Loucy (cell line): ENCODE measurements at regions not wholly inside any gene's neighbourhood (a gene's known extent, or its start where the extent isn't known, plus 50 kb on each side); places are given as distances from the start of the nearest gene placed in this dataset.

Experiments
- H2AFZ ChIP-seq: fragments of 200-600 bp; sonication (generic); 2 replicates; pipeline ENCODE4 v1.6.0; 2016; ENCODE audit warnings: antibody characterized with exemption, mild to moderate bottlenecking, low read length, moderate library complexity
- H3F3A ChIP-seq: fragments of 200-600 bp; 2 replicates; pipeline ENCODE4 v1.6.0; 2016; ENCODE audit warnings: antibody characterized with exemption, low read depth, mild to moderate bottlenecking
- H3K27me3 ChIP-seq: fragments of 200-600 bp; sonication (generic); 2 replicates; pipeline ENCODE4 v1.6.1; 2014; ENCODE audit warnings: low read length, mild to moderate bottlenecking; ENCODE audit not compliant: insufficient read depth, poor library complexity, severe bottlenecking
- H3K36me3 ChIP-seq: fragments of 200-600 bp; sonication (generic); 2 replicates; pipeline ENCODE4 v1.6.1; 2016; ENCODE audit warnings: low read length; ENCODE audit not compliant: insufficient read depth
- H3K4me1 ChIP-seq: fragments of 200-600 bp; sonication (generic); 2 replicates; pipeline ENCODE4 v1.5.1; 2014; ENCODE audit warnings: low read length, mild to moderate bottlenecking; ENCODE audit not compliant: insufficient read depth, poor library complexity, severe bottlenecking
- H3K4me2 ChIP-seq: fragments of 200-600 bp; sonication (generic); 2 replicates; pipeline ENCODE4 v1.6.0; 2014; ENCODE audit warnings: antibody characterized with exemption, low read length, low read depth, mild to moderate bottlenecking; ENCODE audit not compliant: poor library complexity, severe bottlenecking
- H3K4me3 ChIP-seq: fragments of 200-600 bp; sonication (generic); 2 replicates; pipeline ENCODE4 v1.5.1; 2014; ENCODE audit warnings: low read length, mild to moderate bottlenecking, mixed read lengths; ENCODE audit not compliant: poor library complexity, severe bottlenecking
- H3K79me2 ChIP-seq: fragments of 200-600 bp; sonication (generic); 2 replicates; pipeline ENCODE4 v1.6.1; 2014; ENCODE audit warnings: low read length; ENCODE audit not compliant: insufficient read depth
- H3K9ac ChIP-seq: fragments of 200-600 bp; sonication (generic); 2 replicates; pipeline ENCODE4 v1.6.0; 2014; ENCODE audit warnings: mild to moderate bottlenecking, low read depth, low read length, moderate library complexity; ENCODE audit not compliant: poor library complexity, severe bottlenecking
- H3K9me2 ChIP-seq: fragments of 200-600 bp; sonication (generic); replicated peaks from 2 replicates; pipeline ENCODE4 v1.6.1; 2016; ENCODE audit warnings: low read depth, low read length, mixed read lengths
- H3K9me3 ChIP-seq: fragments of 200-600 bp; sonication (generic); 2 replicates; pipeline ENCODE4 v1.6.1; 2014; ENCODE audit warnings: mild to moderate bottlenecking, antibody characterized with exemption, low read length, low read depth; ENCODE audit not compliant: insufficient read depth
- H4K20me1 ChIP-seq: fragments of 200-600 bp; sonication (generic); 2 replicates; pipeline ENCODE4 v1.6.0; 2014; ENCODE audit warnings: antibody characterized with exemption, low read length, mild to moderate bottlenecking; ENCODE audit not compliant: insufficient read depth, poor library complexity, severe bottlenecking
- EZH2phosphoT487 ChIP-seq: fragments of 200-600 bp; IDR thresholded peaks from 2 replicates; pipeline ENCODE4 v1.6.1; 2018; ENCODE audit warnings: antibody characterized with exemption, mild to moderate bottlenecking, moderate library complexity, borderline replicate concordance
- TF ChIP-seq, protein P1 (sequence below): fragments of 200-600 bp; sonication (generic); conservative IDR thresholded peaks from 2 replicates; pipeline ENCODE4 v1.5.1; 2014; ENCODE audit warnings: mild to moderate bottlenecking, antibody characterized with exemption, low read length

DNA sequence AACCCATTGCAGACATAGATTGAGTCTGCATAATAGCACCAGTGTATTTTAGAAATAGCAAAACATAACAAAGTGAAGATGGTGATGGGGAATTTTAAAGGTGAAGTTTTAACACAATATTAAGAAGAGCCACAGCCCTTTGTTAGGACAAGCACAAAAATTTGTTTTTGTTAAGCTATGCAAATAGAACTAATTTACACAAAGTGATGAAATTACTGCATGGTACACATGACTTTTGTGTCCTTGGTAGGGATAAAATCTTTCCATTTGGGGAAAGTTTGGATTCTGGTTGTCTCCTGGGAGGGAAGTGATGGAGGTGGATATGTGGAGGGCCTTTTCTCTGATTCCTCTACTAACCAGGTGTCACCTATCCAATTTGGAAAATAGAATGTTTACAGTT is 50.4 kb upstream of the MTNR1B start:
- no peak overlapping the region for H3K4me2 ChIP-seq
- H3K79me2 ChIP-seq, result no peaks in the 10 kb centered on the region
- no peaks in the 10 kb centered on the region for H3K9me2 ChIP-seq
- TF ChIP-seq, protein P1, sequence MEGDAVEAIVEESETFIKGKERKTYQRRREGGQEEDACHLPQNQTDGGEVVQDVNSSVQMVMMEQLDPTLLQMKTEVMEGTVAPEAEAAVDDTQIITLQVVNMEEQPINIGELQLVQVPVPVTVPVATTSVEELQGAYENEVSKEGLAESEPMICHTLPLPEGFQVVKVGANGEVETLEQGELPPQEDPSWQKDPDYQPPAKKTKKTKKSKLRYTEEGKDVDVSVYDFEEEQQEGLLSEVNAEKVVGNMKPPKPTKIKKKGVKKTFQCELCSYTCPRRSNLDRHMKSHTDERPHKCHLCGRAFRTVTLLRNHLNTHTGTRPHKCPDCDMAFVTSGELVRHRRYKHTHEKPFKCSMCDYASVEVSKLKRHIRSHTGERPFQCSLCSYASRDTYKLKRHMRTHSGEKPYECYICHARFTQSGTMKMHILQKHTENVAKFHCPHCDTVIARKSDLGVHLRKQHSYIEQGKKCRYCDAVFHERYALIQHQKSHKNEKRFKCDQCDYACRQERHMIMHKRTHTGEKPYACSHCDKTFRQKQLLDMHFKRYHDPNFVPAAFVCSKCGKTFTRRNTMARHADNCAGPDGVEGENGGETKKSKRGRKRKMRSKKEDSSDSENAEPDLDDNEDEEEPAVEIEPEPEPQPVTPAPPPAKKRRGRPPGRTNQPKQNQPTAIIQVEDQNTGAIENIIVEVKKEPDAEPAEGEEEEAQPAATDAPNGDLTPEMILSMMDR, result no peak
- TF ChIP-seq EZH2phosphoT487, result no peak
- no peaks in the 10 kb centered on the region for H3K4me1 ChIP-seq
- H3K9ac ChIP-seq, result no peak overlapping the region
- no peaks in the 10 kb centered on the region for H4K20me1 ChIP-seq
- no peaks in the 10 kb centered on the region for H3K27me3 ChIP-seq
- H3F3A ChIP-seq, result no peaks in the 10 kb centered on the region
- no peaks in the 10 kb centered on the region for H3K9me3 ChIP-seq
- no peak overlapping the region for H2AFZ ChIP-seq
- H3K4me3 ChIP-seq, result no peak overlapping the region
- H3K36me3 ChIP-seq, result no peaks in the 10 kb centered on the region
